HUES64 (cell line): ENCODE measurements at regions not wholly inside any gene's neighbourhood (a gene's known extent, or its start where the extent isn't known, plus 50 kb on each side); places are given as distances from the start of the nearest gene placed in this dataset.

ENCODE experiments used
- H3K27ac ChIP-seq: 2 replicates; pipeline ENCODE4 v1.7.0; 2013; ENCODE audit warnings: low read depth, low read length, inconsistent platforms
- H3K27me3 ChIP-seq: 2 replicates; pipeline ENCODE4 v1.6.1; 2013; ENCODE audit warnings: mild to moderate bottlenecking, low read length; ENCODE audit not compliant: insufficient read depth
- H3K36me3 ChIP-seq: 2 replicates; pipeline ENCODE4 v1.6.1; 2013; ENCODE audit warnings: mild to moderate bottlenecking, low read length; ENCODE audit not compliant: insufficient read depth
- H3K4me1 ChIP-seq: 2 replicates; pipeline ENCODE4 v1.6.1; 2013; ENCODE audit warnings: mild to moderate bottlenecking, low read length, moderate library complexity; ENCODE audit not compliant: insufficient read depth
- H3K4me3 ChIP-seq: 2 replicates; pipeline ENCODE4 v1.5.1; 2013; ENCODE audit warnings: mild to moderate bottlenecking, low read length, moderate library complexity
- H3K9ac ChIP-seq: 2 replicates; pipeline ENCODE4 v1.6.1; 2013; ENCODE audit warnings: mild to moderate bottlenecking, low read depth, low read length
- H3K9me3 ChIP-seq: 2 replicates; pipeline ENCODE4 v1.6.1; 2013; ENCODE audit warnings: low read depth, low read length; ENCODE audit not compliant: insufficient read depth
- WGBS: fragments of 150-250, 120-280 bp; methylation state at CpG from one replicate; pipeline ENCODE4 v1.1.7; 2013; ENCODE audit warnings: missing lambda C conversion rate; 5-methylcytosine and 5-hydroxymethylcytosine counted together

GRCh38 chr6:109224107-109224875 is 129.0 kb downstream of the CEP57L1 start:
- WGBS, result 93% methylated on average over 4 of the region's 4 CpGs
- Histone ChIP-seq H3K27me3 (no peaks in the 10 kb centered on the region), H3K4me1 (no peaks in the 10 kb centered on the region), H3K4me3 (no peak overlapping the region), H3K9ac (no peak overlapping the region), H3K9me3 (no peaks in the 10 kb centered on the region), H3K27ac (no peak overlapping the region), H3K36me3 (no peaks in the 10 kb centered on the region)

DNA sequence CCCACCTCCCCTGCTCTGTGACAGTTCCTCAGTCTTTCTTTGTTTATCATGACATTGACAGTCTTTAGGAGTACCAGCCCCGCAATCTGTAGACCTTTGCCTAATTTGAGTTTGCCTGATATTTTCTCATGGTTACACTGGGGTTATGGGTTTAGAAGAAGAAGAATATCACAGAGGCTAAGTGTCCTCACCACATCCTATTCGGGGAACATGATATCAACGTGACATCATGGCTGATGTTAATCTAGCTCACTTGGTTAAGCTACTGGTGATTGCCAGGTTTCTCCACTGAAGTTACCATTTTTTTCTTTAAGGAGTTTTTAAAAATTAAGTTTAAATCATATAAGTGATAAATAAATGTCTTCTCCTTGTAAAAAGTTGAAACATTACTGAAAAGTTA is 127.5 kb downstream of the CEP57L1 start:
- H3K9me3 ChIP-seq, result no peaks in the 10 kb centered on the region
- no peak overlapping the region for H3K9ac ChIP-seq
- H3K27me3 ChIP-seq, result no peaks in the 10 kb centered on the region
- H3K36me3 ChIP-seq, result no peaks in the 10 kb centered on the region
- WGBS, result 94% methylated on average over 3 of the region's 3 CpGs
- no peaks in the 10 kb centered on the region for H3K4me1 ChIP-seq
- H3K27ac ChIP-seq, result no peak overlapping the region
- no peak overlapping the region for H3K4me3 ChIP-seq

DNA sequence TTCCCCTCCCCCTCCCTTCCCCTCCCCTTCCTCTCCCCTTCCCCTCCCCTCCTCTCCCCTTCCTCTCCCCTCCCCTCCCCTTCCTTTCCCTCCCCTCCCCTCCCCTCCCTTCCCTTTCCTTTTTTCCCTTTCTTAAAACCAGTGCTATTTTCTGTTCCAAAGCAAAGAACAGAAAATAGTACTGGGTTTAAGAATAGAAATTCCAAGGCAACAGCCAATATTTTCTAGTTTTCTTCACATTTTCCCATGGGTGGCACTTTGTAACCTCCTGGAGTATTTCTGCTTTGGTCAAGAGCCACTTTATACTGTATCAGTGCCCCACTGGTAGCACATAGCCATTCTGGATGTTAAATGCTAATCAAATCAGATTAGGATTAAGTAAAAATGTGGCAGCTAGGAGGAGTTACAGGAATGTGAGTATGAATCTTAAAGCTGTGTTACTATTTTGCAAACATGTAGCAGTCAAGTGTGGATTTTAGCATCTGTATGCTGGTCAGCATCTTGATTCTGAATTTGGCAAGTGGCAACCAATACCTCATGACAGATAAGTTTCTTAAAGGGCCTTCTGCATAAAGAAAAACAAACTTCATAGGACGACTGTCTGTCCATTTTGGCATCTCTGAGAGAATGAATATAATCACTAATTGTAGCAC is 126.4 kb downstream of the CEP57L1 start:
- Histone ChIP-seq H3K4me1 (no peaks in the 10 kb centered on the region), H3K9ac (no peak overlapping the region), H3K9me3 (no peaks in the 10 kb centered on the region), H3K36me3 (no peaks in the 10 kb centered on the region), H3K27ac (no peak overlapping the region), H3K4me3 (no peak overlapping the region), H3K27me3 (no peaks in the 10 kb centered on the region)
- 75% methylated on average over 1 of the region's 1 CpG for WGBS
